Bone marrow (tissue), 2 donors: ENCODE measurements at regions not wholly inside any gene's neighbourhood (a gene's known extent, or its start where the extent isn't known, plus 50 kb on each side); places are given as distances from the start of the nearest gene placed in this dataset.

Experiments used
- DNase-seq, 2 donors: peaks; one replicate each; lab custom pipeline; 2025; lab: John Stamatoyannopoulos, UW

- DNase-seq, result no peak
These were observed 173.3 kb upstream of the GAS1 start for GRCh38 chr9:87120610-87121009.

- peak in 1 of 2 donors; percentile 8 for DNase-seq
These were observed 175.8 kb upstream of the GAS1 start for GRCh38 chr9:87122947-87123685.

- DNase-seq, result no peak
These were observed 176.5 kb upstream of the GAS1 start for GRCh38 chr9:87123830-87124229.

- DNase-seq, result no peak
These were observed 178.5 kb upstream of the GAS1 start for GRCh38 chr9:87125819-87126218.

GRCh38 chr9:87127543-87127942 is 180.2 kb upstream of the GAS1 start:
- no peak for DNase-seq

GRCh38 chr9:87127978-87128614 is 180.8 kb upstream of the GAS1 start:
- no peak for DNase-seq

GRCh38 chr9:87128844-87129493 is 181.7 kb upstream of the GAS1 start:
- no peak for DNase-seq

GRCh38 chr9:87135074-87135473 is 187.8 kb upstream of the GAS1 start:
- DNase-seq, result no peak

- DNase-seq, result no peak
These were observed 190.4 kb upstream of the GAS1 start for GRCh38 chr9:87137718-87138117.

GRCh38 chr9:87138128-87139040 is 191.1 kb upstream of the GAS1 start:
- no peak for DNase-seq

- DNase-seq, result no peak
These were observed 191.9 kb upstream of the GAS1 start for GRCh38 chr9:87139099-87139730.

- DNase-seq, result no peak
These were observed 192.8 kb upstream of the GAS1 start for GRCh38 chr9:87140142-87140541.

- DNase-seq, result no peak
These were observed 193.4 kb upstream of the GAS1 start for GRCh38 chr9:87140605-87141109.

- no peak for DNase-seq
These were observed 193.8 kb upstream of the GAS1 start for GRCh38 chr9:87141124-87141523.

- DNase-seq, result no peak
These were observed 199.6 kb upstream of the GAS1 start for GRCh38 chr9:87146933-87147332.

GRCh38 chr9:87147839-87148238 is 200.5 kb upstream of the GAS1 start:
- DNase-seq, result no peak

- no peak for DNase-seq
These were observed 201.2 kb upstream of the GAS1 start for GRCh38 chr9:87148331-87149104.

- DNase-seq, result no peak
These were observed 202.5 kb upstream of the GAS1 start for GRCh38 chr9:87149799-87150198.

GRCh38 chr9:87152256-87152655 is 204.9 kb upstream of the GAS1 start:
- DNase-seq, result no peak

GRCh38 chr9:87156247-87156646 is 208.9 kb upstream of the GAS1 start:
- no peak for DNase-seq
